CD4-positive, alpha-beta T cell (primary cell): ENCODE measurements at regions not wholly inside any gene's neighbourhood (a gene's known extent, or its start where the extent isn't known, plus 50 kb on each side); places are given as distances from the start of the nearest gene placed in this dataset.
"Not testable (repeated sequence)": the region's sequence is repeated elsewhere in the genome, so short reads cannot be mapped to it uniquely, and the experiment has no call there.

Experiments
- ATAC-seq: fragments of 200-7000 bp; cut with Tn5 transposase; one replicate; pipeline ENCODE4 v1.10.0; 2022; ENCODE audit warnings: mild to moderate bottlenecking; ENCODE audit not compliant: poor library complexity
- CTCF ChIA-PET: fragments of 350-600 bp; sonication (Branson Sonifier 250); formaldehyde crosslinking; loops from one replicate; lab custom pipeline; 2021; ENCODE audit warnings: antibody characterized with exemption, inconsistent platforms; lab: Charles Lee
- POLR2A ChIA-PET: fragments of 350-600 bp; sonication (Branson Sonifier 250); formaldehyde crosslinking; loops from one replicate; lab custom pipeline; 2021; ENCODE audit warnings: antibody characterized with exemption, inconsistent platforms; lab: Charles Lee
- DNase-seq, 14 experiments: peaks; one replicate each; pipeline ENCODE4 v3.0.0-alpha.2; 2013 to 2020; ENCODE audit warnings: mixed read lengths in 2 of 14
- H3K27ac ChIP-seq, 2 donors: one replicate each; pipeline versions ENCODE4 v1.5.1 to v1.7.0; 2013; ENCODE audit warnings: low read length in 2 of 2, low read depth in 1 of 2, mild to moderate bottlenecking in 1 of 2
- H3K27me3 ChIP-seq, 2 experiments: 1 replicate in 1 of 2; 2 replicates in 1 of 2; pipeline versions ENCODE4 v1.6.1 to v1.7.0; 2013; ENCODE audit warnings: low read length in 2 of 2, control low read depth in 1 of 2, mild to moderate bottlenecking in 1 of 2, moderate library complexity in 1 of 2; ENCODE audit not compliant: insufficient read depth in 2 of 2, control insufficient read depth in 1 of 2
- H3K36me3 ChIP-seq: one replicate; pipeline ENCODE4 v1.6.1; 2013; ENCODE audit warnings: low read length, control low read depth; ENCODE audit not compliant: insufficient read depth
- H3K4me1 ChIP-seq: one replicate; pipeline ENCODE4 v1.6.1; 2013; ENCODE audit warnings: low read length, control low read depth; ENCODE audit not compliant: insufficient read depth
- H3K4me3 ChIP-seq: one replicate; pipeline ENCODE4 v1.5.1; 2013; ENCODE audit warnings: mild to moderate bottlenecking, low read length, moderate library complexity
- H3K9me3 ChIP-seq, 2 experiments: 1 replicate in 1 of 2; 2 replicates in 1 of 2; pipeline versions ENCODE4 v1.6.1 to v1.7.0; 2013; ENCODE audit warnings: low read length in 2 of 2, mild to moderate bottlenecking in 2 of 2, control low read depth in 1 of 2, moderate library complexity in 1 of 2; ENCODE audit not compliant: control insufficient read depth in 1 of 2, insufficient read depth in 1 of 2
- H3K27ac Mint-ChIP-seq: one replicate; pipeline ENCODE4 v1.8.0; 2020; ENCODE audit warnings: mixed read lengths
- H3K27me3 Mint-ChIP-seq: one replicate; pipeline ENCODE4 v1.8.0; 2021; ENCODE audit warnings: mixed read lengths
- H3K36me3 Mint-ChIP-seq: one replicate; pipeline ENCODE4 v1.8.0; 2021; ENCODE audit warnings: low read depth, mixed read lengths
- H3K4me1 Mint-ChIP-seq: one replicate; pipeline ENCODE4 v1.8.0; 2021; ENCODE audit warnings: low read depth, mixed read lengths
- H3K4me3 Mint-ChIP-seq: one replicate; pipeline ENCODE4 v1.8.0; 2020; ENCODE audit warnings: mild to moderate bottlenecking, mixed read lengths
- H3K9me3 Mint-ChIP-seq: one replicate; pipeline ENCODE4 v1.8.0; 2020; ENCODE audit warnings: mixed read lengths
- intact Hi-C, 2 experiments: fragments of 100-400 bp; cut with DNase I in 1 of 2; cut with micrococcal nuclease in 1 of 2; formaldehyde crosslinking; loops; one replicate each; pipeline versions ENCODE4 v1.15.1 to v1.9.0; 2023 to 2025; cut with DNase I, micrococcal nuclease
- TF ChIP-seq, protein P1 (sequence below): fragments of 200-600 bp; IDR thresholded peaks from one replicate; pipeline ENCODE4 v1.8.0; 2022; ENCODE audit warnings: antibody characterized with exemption, mild to moderate bottlenecking

DNA sequence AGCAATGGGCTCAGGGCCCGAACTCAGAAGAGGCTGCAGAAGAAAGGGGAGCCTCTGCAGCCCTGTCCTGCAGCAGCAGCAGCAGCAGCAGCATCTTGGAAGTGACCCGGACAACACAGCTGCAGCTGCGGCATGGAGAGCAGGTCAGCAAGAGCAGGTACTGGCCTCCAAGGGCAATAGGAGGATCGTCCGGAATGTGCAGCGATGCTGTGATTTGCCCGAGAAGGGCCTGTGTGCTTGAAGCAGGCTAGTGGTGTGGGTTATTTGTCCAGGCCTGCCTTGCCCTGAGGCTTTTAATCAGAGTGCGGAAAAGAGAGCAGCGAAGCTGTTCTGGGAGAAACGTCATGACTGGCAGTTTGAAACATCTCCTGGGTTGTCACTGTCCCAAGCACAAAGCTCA, 126.0 kb downstream of the F11 start:
- DNase-seq (no peak), ATAC-seq (no peak)
- no peaks in the 10 kb centered on the region for H3K27me3 Mint-ChIP-seq
- no peaks in the 10 kb centered on the region for H3K9me3 Mint-ChIP-seq
- Histone ChIP-seq H3K27ac (no peak overlapping the region), H3K9me3 (peaks cover 0 to 8% of the 10 kb centered on the region in 2 experiments), H3K4me1 (no peaks in the 10 kb centered on the region), H3K4me3 (no peak overlapping the region), H3K27me3 (no peaks in the 10 kb centered on the region), H3K36me3 (no peaks in the 10 kb centered on the region)
- H3K27ac Mint-ChIP-seq: no peak overlapping the region
- no peaks in the 10 kb centered on the region for H3K4me1 Mint-ChIP-seq
- no peak overlapping the region for H3K4me3 Mint-ChIP-seq
- POLR2A ChIA-PET: no interaction called here
- intact Hi-C loops: no loop called here
- CTCF ChIA-PET: no interaction called here
- TF ChIP-seq, protein P1, sequence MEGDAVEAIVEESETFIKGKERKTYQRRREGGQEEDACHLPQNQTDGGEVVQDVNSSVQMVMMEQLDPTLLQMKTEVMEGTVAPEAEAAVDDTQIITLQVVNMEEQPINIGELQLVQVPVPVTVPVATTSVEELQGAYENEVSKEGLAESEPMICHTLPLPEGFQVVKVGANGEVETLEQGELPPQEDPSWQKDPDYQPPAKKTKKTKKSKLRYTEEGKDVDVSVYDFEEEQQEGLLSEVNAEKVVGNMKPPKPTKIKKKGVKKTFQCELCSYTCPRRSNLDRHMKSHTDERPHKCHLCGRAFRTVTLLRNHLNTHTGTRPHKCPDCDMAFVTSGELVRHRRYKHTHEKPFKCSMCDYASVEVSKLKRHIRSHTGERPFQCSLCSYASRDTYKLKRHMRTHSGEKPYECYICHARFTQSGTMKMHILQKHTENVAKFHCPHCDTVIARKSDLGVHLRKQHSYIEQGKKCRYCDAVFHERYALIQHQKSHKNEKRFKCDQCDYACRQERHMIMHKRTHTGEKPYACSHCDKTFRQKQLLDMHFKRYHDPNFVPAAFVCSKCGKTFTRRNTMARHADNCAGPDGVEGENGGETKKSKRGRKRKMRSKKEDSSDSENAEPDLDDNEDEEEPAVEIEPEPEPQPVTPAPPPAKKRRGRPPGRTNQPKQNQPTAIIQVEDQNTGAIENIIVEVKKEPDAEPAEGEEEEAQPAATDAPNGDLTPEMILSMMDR: no peak
- no peaks in the 10 kb centered on the region for H3K36me3 Mint-ChIP-seq

DNA sequence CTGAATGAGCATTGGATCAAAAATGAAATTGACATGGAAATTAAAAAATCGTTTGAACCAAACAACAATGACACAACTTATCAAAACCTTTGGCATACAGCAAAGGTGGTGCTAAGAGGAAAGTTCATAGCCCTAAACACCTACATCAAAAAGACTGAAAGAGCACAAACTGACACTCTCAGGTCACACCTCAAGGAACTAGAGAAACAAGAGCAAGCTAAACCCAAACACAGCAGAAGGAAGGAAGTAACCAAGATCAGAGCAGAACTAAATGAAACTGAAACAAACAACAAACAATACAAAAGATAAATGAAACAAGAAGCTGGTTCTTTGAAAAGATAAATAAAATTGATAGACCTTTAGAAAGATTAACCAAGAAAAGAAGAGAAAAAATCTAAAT, 118.3 kb downstream of the F11 start:
- H3K27me3 Mint-ChIP-seq, H3K4me1 ChIP-seq, H3K36me3 Mint-ChIP-seq, intact Hi-C loops, H3K9me3 Mint-ChIP-seq, POLR2A ChIA-PET, CTCF ChIA-PET, H3K9me3 ChIP-seq, H3K36me3 ChIP-seq, H3K4me1 Mint-ChIP-seq, H3K4me3 Mint-ChIP-seq, H3K27ac Mint-ChIP-seq, H3K4me3 ChIP-seq, ATAC-seq, H3K27me3 ChIP-seq, H3K27ac ChIP-seq: not testable (repeated sequence)
- DNase-seq: peak in 1 of 14 experiments; percentile 17

DNA sequence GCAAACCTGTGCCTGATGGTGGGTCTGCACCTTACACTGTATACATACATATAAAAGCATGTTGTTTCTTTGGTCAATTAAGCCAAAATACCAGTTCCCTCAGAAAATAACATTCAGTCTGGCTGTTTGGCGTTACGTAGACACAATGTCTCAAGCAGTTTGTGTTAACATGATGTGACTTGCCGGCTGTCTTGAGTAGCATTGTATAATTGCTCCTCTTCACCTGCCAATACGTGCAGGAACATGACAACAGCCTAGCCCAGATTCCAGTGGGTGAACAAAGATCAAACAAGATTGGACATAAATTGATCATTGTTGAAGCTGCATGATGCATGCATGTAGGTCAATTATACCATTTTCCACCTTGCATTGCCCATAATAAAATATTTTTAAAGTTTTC, 102.3 kb downstream of the F11 start:
- H3K27ac Mint-ChIP-seq: no peak overlapping the region
- Histone ChIP-seq H3K9me3 (peaks cover 7 to 10% of the 10 kb centered on the region in 2 experiments), H3K27ac (no peak overlapping the region), H3K36me3 (no peaks in the 10 kb centered on the region), H3K4me1 (no peaks in the 10 kb centered on the region), H3K27me3 (no peaks in the 10 kb centered on the region), H3K4me3 (no peak overlapping the region)
- H3K4me3 Mint-ChIP-seq: no peak overlapping the region
- no peaks in the 10 kb centered on the region for H3K36me3 Mint-ChIP-seq
- TF ChIP-seq, protein P1: no peak
- ChIA-PET POLR2A (no interaction called here), CTCF (no interaction called here)
- no peaks in the 10 kb centered on the region for H3K4me1 Mint-ChIP-seq
- no peak for DNase-seq
- intact Hi-C loops: no loop called here
- peaks cover 14% of the 10 kb centered on the region for H3K9me3 Mint-ChIP-seq
- H3K27me3 Mint-ChIP-seq: no peaks in the 10 kb centered on the region
- no peak for ATAC-seq

DNA sequence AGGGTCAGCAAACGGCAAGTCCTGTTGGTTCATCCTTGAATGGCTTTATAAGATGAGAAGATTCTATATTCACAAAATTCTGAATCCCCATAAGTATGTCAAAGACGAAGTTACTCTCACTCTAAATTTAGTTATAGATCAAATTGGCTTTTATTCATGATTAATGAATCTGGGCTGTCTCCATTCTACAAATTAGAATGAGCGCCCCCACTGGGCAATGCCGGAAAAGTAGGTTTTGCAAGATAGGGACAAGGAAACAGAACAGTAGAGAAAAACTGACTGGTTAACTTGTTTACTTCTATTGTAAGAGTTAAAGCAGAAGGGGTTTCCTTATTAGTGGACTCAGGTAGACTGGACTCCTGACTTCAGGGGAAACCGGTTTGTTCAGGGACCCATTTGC, 100.3 kb downstream of the F11 start:
- Mint-ChIP-seq H3K27ac (no peak overlapping the region), H3K36me3 (no peaks in the 10 kb centered on the region), H3K27me3 (no peaks in the 10 kb centered on the region), H3K4me1 (no peaks in the 10 kb centered on the region), H3K4me3 (no peak overlapping the region), H3K9me3 (peaks cover 14% of the 10 kb centered on the region)
- Histone ChIP-seq H3K36me3 (no peaks in the 10 kb centered on the region), H3K27me3 (no peaks in the 10 kb centered on the region), H3K9me3 (peaks cover 7 to 12% of the 10 kb centered on the region in 2 experiments), H3K4me3 (no peak overlapping the region), H3K27ac (no peak overlapping the region), H3K4me1 (no peaks in the 10 kb centered on the region)
- TF ChIP-seq, protein P1: no peak
- ChIA-PET CTCF (no interaction called here), POLR2A (no interaction called here)
- DNase-seq (no peak), ATAC-seq (no peak)
- intact Hi-C loops: no loop called here

DNA sequence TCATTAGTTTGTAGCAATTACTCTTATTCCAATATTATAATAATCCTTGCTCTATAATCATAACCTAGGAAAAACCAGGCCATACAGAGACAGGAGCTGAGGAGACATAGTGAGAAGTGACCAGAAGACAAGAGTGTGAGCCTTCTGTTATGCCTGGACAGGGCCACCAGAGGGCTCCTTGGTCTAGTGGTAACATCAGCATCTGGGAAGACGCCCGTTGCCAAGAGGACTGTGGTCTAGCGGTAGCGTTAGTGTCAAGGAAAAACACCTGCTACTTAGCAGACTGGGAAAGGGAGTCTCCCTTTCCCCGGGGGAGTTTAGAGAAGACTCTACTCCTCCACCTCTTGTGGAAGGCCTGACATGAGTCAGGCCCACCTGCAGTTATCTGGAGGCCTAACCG, 97.0 kb downstream of the F11 start:
- H3K4me1 Mint-ChIP-seq, H3K36me3 Mint-ChIP-seq, H3K4me3 Mint-ChIP-seq, intact Hi-C loops, CTCF ChIA-PET, POLR2A ChIA-PET, ATAC-seq, H3K27ac Mint-ChIP-seq, H3K4me1 ChIP-seq, H3K27me3 ChIP-seq, H3K36me3 ChIP-seq, H3K4me3 ChIP-seq, DNase-seq, H3K27me3 Mint-ChIP-seq, H3K27ac ChIP-seq: not testable (repeated sequence)
- H3K9me3 Mint-ChIP-seq: peaks cover 14% of the 10 kb centered on the region
- peaks cover 7 to 12% of the 10 kb centered on the region in 2 experiments for H3K9me3 ChIP-seq
